GM10248 (cell line): ENCODE measurements at regions not wholly inside any gene's neighbourhood (a gene's known extent, or its start where the extent isn't known, plus 50 kb on each side); places are given as distances from the start of the nearest gene placed in this dataset.

Experiments used
- CTCF ChIA-PET: fragments of 300-600 bp; sonication (Branson Sonifier 250); formaldehyde crosslinking; extraction: SDS; loops from one replicate; lab custom pipeline; 2021; ENCODE audit warnings: antibody characterized with exemption; lab: Yijun Ruan, JAX
- POLR2A ChIA-PET: fragments of 350-650 bp; sonication (Branson Sonifier 250); formaldehyde crosslinking; extraction: SDS; loops from one replicate; lab custom pipeline; 2020; ENCODE audit warnings: antibody characterized with exemption; lab: Yijun Ruan, JAX
- DNase-seq: peaks from one replicate; pipeline ENCODE4 v3.0.0; 2012; ENCODE audit errors: extremely low spot score
- TF ChIP-seq, protein P1 (sequence below): IDR thresholded peaks from 2 replicates; pipeline ENCODE4 v1.5.1; 2012; ENCODE audit warnings: mild to moderate bottlenecking, low read depth; ENCODE audit errors: extremely low read depth, missing control alignments, control extremely low read depth

DNA sequence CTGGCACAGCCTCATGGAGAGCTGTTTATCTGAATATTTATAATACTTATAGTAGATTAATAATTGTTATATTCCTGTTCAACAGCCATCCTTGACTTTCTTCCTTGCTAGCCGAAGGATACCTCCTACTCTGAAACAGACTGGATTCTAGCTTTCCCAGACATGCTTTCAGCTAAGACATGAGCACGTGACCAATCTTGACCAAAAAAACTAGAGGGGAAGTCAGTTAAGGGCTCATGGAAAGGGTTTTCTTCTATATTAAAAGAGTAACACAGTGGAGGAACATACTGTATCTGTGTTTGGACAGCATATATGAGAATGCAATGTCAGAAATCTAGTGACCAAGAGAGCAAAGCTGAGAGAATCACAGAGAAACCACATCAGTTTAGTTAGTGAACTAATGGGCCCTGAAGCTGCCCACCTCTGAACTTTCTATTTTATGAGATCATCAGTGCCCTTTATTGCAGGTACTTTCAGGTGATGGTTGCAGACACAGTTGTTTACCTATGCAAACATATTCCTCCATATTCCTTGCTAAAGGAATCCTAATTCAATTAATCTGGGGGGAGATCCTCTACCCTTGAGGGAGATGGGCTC lies 140.4 kb upstream of the SLC24A3 start:
- CTCF ChIA-PET = interaction anchor here (0.8 to 2.2 kb wide), 4 partner anchors 15 to 440 kb away, joined by 3 to 11 read pairs (median 4); no protein-coding TSS in a partner anchor
- TF ChIP-seq, protein P1, sequence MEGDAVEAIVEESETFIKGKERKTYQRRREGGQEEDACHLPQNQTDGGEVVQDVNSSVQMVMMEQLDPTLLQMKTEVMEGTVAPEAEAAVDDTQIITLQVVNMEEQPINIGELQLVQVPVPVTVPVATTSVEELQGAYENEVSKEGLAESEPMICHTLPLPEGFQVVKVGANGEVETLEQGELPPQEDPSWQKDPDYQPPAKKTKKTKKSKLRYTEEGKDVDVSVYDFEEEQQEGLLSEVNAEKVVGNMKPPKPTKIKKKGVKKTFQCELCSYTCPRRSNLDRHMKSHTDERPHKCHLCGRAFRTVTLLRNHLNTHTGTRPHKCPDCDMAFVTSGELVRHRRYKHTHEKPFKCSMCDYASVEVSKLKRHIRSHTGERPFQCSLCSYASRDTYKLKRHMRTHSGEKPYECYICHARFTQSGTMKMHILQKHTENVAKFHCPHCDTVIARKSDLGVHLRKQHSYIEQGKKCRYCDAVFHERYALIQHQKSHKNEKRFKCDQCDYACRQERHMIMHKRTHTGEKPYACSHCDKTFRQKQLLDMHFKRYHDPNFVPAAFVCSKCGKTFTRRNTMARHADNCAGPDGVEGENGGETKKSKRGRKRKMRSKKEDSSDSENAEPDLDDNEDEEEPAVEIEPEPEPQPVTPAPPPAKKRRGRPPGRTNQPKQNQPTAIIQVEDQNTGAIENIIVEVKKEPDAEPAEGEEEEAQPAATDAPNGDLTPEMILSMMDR = no peak
- no peak for DNase-seq
- POLR2A ChIA-PET = no interaction called here

DNA sequence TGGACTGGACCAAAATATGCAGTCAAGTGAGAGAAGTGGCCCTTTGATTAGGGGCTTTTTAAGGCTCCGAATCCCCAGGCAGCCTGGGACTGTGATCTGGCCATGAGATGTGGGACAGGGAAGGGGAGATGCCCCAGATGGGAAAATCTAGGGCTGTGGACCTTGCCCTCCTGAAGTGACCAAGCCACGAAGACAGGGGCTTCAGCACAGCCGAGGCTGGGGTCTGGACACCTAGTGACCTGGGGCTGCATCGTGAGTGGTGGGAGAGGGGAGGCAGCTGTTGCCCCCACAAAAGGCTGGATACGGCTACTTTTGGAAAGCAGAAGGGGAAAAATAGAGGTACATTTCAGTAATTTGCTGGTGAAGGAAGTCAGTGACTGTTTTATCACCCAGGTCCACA lies 139.5 kb upstream of the SLC24A3 start:
- TF ChIP-seq, protein P1 = no peak
- ChIA-PET POLR2A (no interaction called here), CTCF (interaction anchor here (1.5 kb wide), 1 partner anchor 16 kb away, joined by 6 read pairs; no protein-coding TSS in a partner anchor)
- DNase-seq = no peak

DNA sequence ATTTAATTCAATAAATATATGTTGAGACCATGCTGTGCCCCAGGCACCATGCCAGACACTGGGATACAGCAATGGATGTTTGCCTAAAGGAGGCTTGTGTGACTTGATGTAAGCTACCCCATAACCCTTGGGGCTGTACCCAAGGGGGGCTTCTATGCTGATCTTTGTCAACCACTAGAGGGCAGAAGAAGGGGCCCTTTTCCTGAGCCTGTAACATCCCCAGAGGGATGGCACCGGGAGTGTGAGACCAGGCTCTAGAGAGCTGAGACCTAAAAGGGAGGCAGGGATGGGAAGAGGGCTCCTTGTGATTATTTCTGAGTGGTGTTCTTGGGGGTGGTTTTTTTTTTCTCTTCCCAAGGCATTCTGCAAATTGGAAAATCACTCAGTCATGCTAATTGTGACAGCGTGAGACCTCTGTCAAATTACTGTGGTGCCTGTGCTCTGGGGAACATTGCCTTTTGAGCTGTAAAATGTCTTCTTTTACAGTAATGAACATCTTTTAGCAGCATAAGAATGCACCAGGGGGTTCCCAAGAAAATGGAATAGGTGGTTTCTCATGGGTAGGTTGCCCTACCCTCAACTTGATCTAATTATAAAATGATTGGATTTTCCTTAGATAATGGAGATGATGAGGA lies 138.7 kb upstream of the SLC24A3 start:
- TF ChIP-seq, protein P1 = peak; percentile 37
- no peak for DNase-seq
- ChIA-PET POLR2A (no interaction called here), CTCF (interaction anchor here (0.8 to 1.5 kb wide), 5 partner anchors 9 to 17 kb away, joined by 3 to 6 read pairs (median 3); no protein-coding TSS in a partner anchor)

DNA sequence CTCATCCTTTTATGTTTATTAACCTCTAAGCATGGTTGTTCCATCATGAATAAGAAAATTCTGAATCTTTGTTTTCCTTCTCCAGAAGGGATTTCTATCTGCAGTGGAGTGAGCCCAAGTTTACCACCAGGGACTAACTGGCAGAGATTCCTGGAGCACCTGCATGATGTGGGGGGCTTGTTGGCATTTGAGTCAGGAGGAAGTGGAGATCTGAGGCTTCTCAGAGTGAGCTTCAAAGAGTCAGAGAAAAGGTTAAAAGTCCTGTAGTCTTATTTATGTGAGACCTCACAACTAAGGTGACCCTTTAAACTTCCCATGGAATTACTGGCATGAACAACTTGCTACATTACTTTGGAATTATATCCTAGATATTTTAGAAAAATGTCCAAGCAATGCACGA lies 138.1 kb upstream of the SLC24A3 start:
- TF ChIP-seq, protein P1 = no peak
- CTCF ChIA-PET = interaction anchor here (0.8 to 1.5 kb wide), 5 partner anchors 9 to 17 kb away, joined by 3 to 6 read pairs (median 3); no protein-coding TSS in a partner anchor
- POLR2A ChIA-PET = no interaction called here

DNA sequence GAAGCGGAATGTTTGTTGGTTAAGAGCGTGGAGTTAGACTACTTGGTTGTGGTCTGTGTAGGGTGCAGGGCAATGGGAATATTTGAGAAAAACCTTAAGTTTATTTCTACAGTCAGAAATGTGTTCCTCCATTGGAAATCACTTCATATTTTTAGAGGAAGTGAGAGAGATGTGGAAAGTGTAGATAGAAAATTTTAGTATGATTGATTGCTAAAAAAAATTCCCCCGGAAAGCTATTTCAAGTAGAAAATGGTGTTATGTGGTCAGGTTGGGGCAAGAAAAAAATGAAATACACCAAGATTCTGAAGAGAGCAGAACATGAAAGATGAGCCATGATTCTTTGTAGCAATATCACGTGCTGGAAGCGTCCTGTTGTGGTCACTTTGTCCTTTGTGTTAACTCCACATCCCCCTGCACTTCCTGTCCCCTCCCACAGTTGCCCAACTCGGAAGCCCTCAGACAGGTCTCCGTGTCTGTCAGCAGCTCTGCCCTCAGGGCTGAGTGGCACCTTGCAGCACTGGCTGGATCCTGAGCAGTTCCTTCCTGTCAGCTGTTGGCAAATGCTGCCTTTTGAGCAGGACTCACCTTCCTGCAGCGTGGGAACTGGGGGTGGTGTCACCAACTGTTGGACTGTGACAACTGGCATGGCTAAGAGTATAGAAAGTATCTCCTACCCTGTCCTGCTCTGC lies 137.5 kb upstream of the SLC24A3 start:
- ChIA-PET CTCF (interaction anchor here (0.8 kb wide), 1 partner anchor 10 kb away, joined by 3 read pairs; no protein-coding TSS in a partner anchor), POLR2A (no interaction called here)
- peak; percentile 39 for DNase-seq
- TF ChIP-seq, protein P1 = no peak

More for the DNA sequence above, 138.1 kb upstream of the SLC24A3 start:
- DNase-seq = no peak
